Testis (tissue), 2 donors: ENCODE measurements at regions not wholly inside any gene's neighbourhood (a gene's known extent, or its start where the extent isn't known, plus 50 kb on each side); places are given as distances from the start of the nearest gene placed in this dataset.

ENCODE experiments used
- DNase-seq: peaks from one replicate; pipeline ENCODE4 v3.0.0-alpha.2; 2019
- H3K27ac ChIP-seq, 2 donors: fragments of 200-600 bp; sonication (generic); one replicate each; pipeline ENCODE4 v1.5.1; 2019
- H3K27me3 ChIP-seq: fragments of 200-600 bp; sonication (generic); one replicate; pipeline ENCODE4 v1.5.1; 2019
- H3K36me3 ChIP-seq: fragments of 200-600 bp; sonication (generic); one replicate; pipeline ENCODE4 v1.5.1; 2017; ENCODE audit warnings: low read depth; ENCODE audit errors: missing control alignments
- H3K4me1 ChIP-seq: fragments of 200-600 bp; sonication (generic); one replicate; pipeline ENCODE4 v1.5.1; 2019
- H3K4me3 ChIP-seq, 2 donors: fragments of 200-600 bp; sonication (generic); one replicate each; pipeline ENCODE4 v1.5.1; 2017 to 2019
- H3K9me3 ChIP-seq: fragments of 200-600 bp; sonication (generic); one replicate; pipeline ENCODE4 v1.5.1; 2017
- CTCF ChIP-seq, 3 experiments: fragments of 450-650 bp in 2 of 3; fragments of 200-600 bp in 1 of 3; sonication (generic) in 1 of 3; IDR thresholded peaks; one replicate each; pipeline ENCODE4 v1.5.1; 2016 to 2019; ENCODE audit warnings: antibody characterized with exemption in 3 of 3, mild to moderate bottlenecking in 2 of 3, moderate library complexity in 1 of 3
- POLR2A ChIP-seq: fragments of 450-650 bp; IDR thresholded peaks from one replicate; pipeline ENCODE4 v1.6.1; 2017; ENCODE audit warnings: antibody characterized with exemption, mild to moderate bottlenecking, moderate library complexity
- WGBS, 2 donors: methylation state at CpG; one replicate each; pipeline ENCODE4 v1.1.5; 2018; 5-methylcytosine and 5-hydroxymethylcytosine counted together
- intact Hi-C: fragments of 100-400 bp; cut with DNase I; formaldehyde crosslinking; loops from one replicate; pipeline ENCODE4 v1.15.1; 2023; ENCODE audit warnings: low total_unique reads

DNA sequence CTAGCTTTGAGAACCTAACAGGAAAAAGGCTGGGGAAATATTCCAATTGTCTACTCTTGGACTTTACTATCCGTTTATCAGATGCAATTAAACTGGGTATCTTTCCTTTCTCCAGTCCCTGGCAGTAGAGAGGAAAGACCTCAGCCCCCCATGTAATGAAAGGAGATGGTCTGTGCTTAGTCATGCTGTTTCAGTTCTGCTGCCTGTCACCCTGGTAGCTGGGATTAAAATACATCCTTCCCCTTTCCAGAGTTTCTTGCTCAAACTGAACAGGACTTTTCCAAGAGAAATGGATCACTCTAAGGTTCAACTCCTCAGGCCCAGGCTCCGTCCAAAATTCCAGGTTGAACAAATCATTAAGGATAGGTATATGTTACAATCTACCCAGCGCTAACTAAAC is 202.9 kb downstream of the PTEN start:
- Histone ChIP-seq H3K27me3 (no peaks in the 10 kb centered on the region), H3K36me3 (no peaks in the 10 kb centered on the region), H3K9me3 (no peaks in the 10 kb centered on the region), H3K4me1 (peaks cover 15% of the 10 kb centered on the region), H3K4me3 (no peak overlapping the region), H3K27ac (no peak overlapping the region)
- WGBS, 2 donors = 85 to 87% methylated on average over 3 of the region's 3 CpGs
- no peak for DNase-seq
- TF ChIP-seq CTCF (IDR thresholded peaks at IDR 0.05) (no peak), POLR2A (no peak)
- intact Hi-C loops = no loop called here

- no peak overlapping the region for H3K27ac ChIP-seq
- intact Hi-C loops = no loop called here
- TF ChIP-seq CTCF (IDR thresholded peaks at IDR 0.05) (no peak), POLR2A (no peak)
Measured at GRCh38 chr10:88066876-88067275, 203.5 kb downstream of the PTEN start.

GRCh38 chr10:88067737-88068136 is 204.3 kb downstream of the PTEN start:
- no peak overlapping the region for H3K27ac ChIP-seq
- H3K36me3 ChIP-seq = no peaks in the 10 kb centered on the region
- intact Hi-C loops = no loop called here
- TF ChIP-seq CTCF (IDR thresholded peaks at IDR 0.05) (no peak), POLR2A (no peak)
- H3K4me3 ChIP-seq = no peak overlapping the region
- no peak for DNase-seq
- no peaks in the 10 kb centered on the region for H3K27me3 ChIP-seq
- H3K4me1 ChIP-seq = peaks cover 11% of the 10 kb centered on the region
- H3K9me3 ChIP-seq = no peaks in the 10 kb centered on the region

More at GRCh38 chr10:88066876-88067275, 203.5 kb downstream of the PTEN start:
- no peak overlapping the region for H3K4me3 ChIP-seq
- no peaks in the 10 kb centered on the region for H3K27me3 ChIP-seq
- WGBS, 2 donors = 80 to 87% methylated on average over 6 of the region's 6 CpGs
- H3K4me1 ChIP-seq = peaks cover 15% of the 10 kb centered on the region
- DNase-seq = no peak
- H3K9me3 ChIP-seq = no peaks in the 10 kb centered on the region
- no peaks in the 10 kb centered on the region for H3K36me3 ChIP-seq

DNA sequence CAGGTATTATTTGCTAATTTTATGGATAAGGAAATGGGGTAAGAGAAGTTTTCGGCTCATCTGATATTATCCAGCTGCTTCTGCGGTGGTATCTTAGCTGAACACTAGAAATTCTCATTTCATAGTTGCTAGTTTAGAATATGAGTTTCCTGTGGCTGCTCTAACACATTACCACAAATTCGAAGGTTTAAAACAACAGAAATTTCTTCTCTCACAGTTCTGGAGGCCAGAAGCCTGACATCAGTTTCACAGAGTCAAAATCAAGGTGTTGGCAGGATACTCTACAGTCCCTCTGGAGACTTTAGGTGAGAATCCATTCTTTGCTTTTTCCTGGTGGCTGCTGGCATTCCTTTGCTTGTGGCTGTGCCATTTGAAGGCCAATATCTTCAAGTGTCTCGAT is 205.9 kb downstream of the PTEN start:
- no peaks in the 10 kb centered on the region for H3K9me3 ChIP-seq
- H3K27ac ChIP-seq = no peak overlapping the region
- no peaks in the 10 kb centered on the region for H3K36me3 ChIP-seq
- TF ChIP-seq POLR2A = no peak
- no peak for TF ChIP-seq CTCF (IDR thresholded peaks at IDR 0.05)
- no peak for DNase-seq
- WGBS, 2 donors = 92 to 96% methylated on average over 4 of the region's 4 CpGs
- no peaks in the 10 kb centered on the region for H3K4me1 ChIP-seq
- H3K27me3 ChIP-seq = no peaks in the 10 kb centered on the region
- H3K4me3 ChIP-seq = no peak overlapping the region
- intact Hi-C loops = no loop called here

GRCh38 chr10:88070080-88070880 is 206.9 kb downstream of the PTEN start:
- H3K36me3 ChIP-seq = no peaks in the 10 kb centered on the region
- H3K4me1 ChIP-seq = no peaks in the 10 kb centered on the region
- no peaks in the 10 kb centered on the region for H3K9me3 ChIP-seq
- DNase-seq = no peak
- H3K27me3 ChIP-seq = no peaks in the 10 kb centered on the region
- 71 to 79% methylated on average over 10 of the region's 10 CpGs for WGBS, 2 donors
- no peak overlapping the region for H3K27ac ChIP-seq
- H3K4me3 ChIP-seq = no peak overlapping the region
- intact Hi-C loops = no loop called here
- TF ChIP-seq POLR2A (no peak), CTCF (IDR thresholded peaks at IDR 0.05) (no peak)
